ENCODE measurements at regions not wholly inside any gene's neighbourhood (a gene's known extent, or its start where the extent isn't known, plus 50 kb on each side); places are given as distances from the start of the nearest gene placed in this dataset.

GRCh38 chr10:78870458-78870857, 198.3 kb upstream of the ZMIZ1 start:
- TF ChIP-seq CTCF (IDR thresholded peaks at IDR 0.05) (no peak), POLR2A (IDR thresholded peaks at IDR 0.05) (no peak)

Data from right lobe of liver (tissue), 4 donors.